Activated naive CD8-positive, alpha-beta T cell treated with anti-CD3 and anti-CD28 coated beads, Interleukin-2, amount 10 ng/mL, durations not matched to agents 7 days and 5 days (primary cell): ENCODE measurements at regions not wholly inside any gene's neighbourhood (a gene's known extent, or its start where the extent isn't known, plus 50 kb on each side); places are given as distances from the start of the nearest gene placed in this dataset.
A peak's percentile ranks its signal among the peaks of the same experiment; 100 is the strongest.

Experiments used
- ATAC-seq: fragments of 150-1000 bp; cut with Tn5 transposase; one replicate; pipeline ENCODE4 v1.10.0; 2021; ENCODE audit warnings: low read depth, moderate library complexity
- POLR2A ChIA-PET: fragments of 350-600 bp; sonication (Branson Sonifier 250); formaldehyde crosslinking; loops from one replicate; lab custom pipeline; 2021; ENCODE audit warnings: antibody characterized with exemption; lab: Charles Lee
- DNase-seq: peaks from one replicate; pipeline ENCODE4 v3.0.0; 2021
- H3K27ac Mint-ChIP-seq: one replicate; pipeline ENCODE4 v1.8.0; 2022; ENCODE audit warnings: mild to moderate bottlenecking, mixed read lengths
- H3K27me3 Mint-ChIP-seq: one replicate; pipeline ENCODE4 v1.8.0; 2022; ENCODE audit warnings: mild to moderate bottlenecking, moderate library complexity, mixed read lengths
- H3K36me3 Mint-ChIP-seq: one replicate; pipeline ENCODE4 v1.8.0; 2021; ENCODE audit warnings: mild to moderate bottlenecking, mixed read lengths
- H3K4me1 Mint-ChIP-seq: one replicate; pipeline ENCODE4 v1.8.0; 2021; ENCODE audit warnings: mixed read lengths
- H3K4me3 Mint-ChIP-seq: one replicate; pipeline ENCODE4 v1.8.0; 2022; ENCODE audit warnings: mild to moderate bottlenecking, moderate library complexity, mixed read lengths
- H3K9me3 Mint-ChIP-seq: one replicate; pipeline ENCODE4 v1.8.0; 2021; ENCODE audit warnings: mixed read lengths

- DNase-seq: no peak
- no peak for ATAC-seq
- no peak overlapping the region for H3K4me3 Mint-ChIP-seq
- H3K36me3 Mint-ChIP-seq: no peaks in the 10 kb centered on the region
- POLR2A ChIA-PET: no interaction called here
- peaks cover 19% of the 10 kb centered on the region for H3K27me3 Mint-ChIP-seq
- peaks cover 2% of the 10 kb centered on the region for H3K4me1 Mint-ChIP-seq
- no peaks in the 10 kb centered on the region for H3K9me3 Mint-ChIP-seq
- no peak overlapping the region for H3K27ac Mint-ChIP-seq
Measured at GRCh38 chr6:137339929-137340559, 120.9 kb upstream of the IFNGR1 start.

GRCh38 chr6:137334884-137335283, 115.7 kb upstream of the IFNGR1 start:
- H3K4me3 Mint-ChIP-seq: no peak overlapping the region
- H3K4me1 Mint-ChIP-seq: no peaks in the 10 kb centered on the region
- DNase-seq: no peak
- H3K9me3 Mint-ChIP-seq: no peaks in the 10 kb centered on the region
- no peak overlapping the region for H3K27ac Mint-ChIP-seq
- POLR2A ChIA-PET: no interaction called here
- H3K27me3 Mint-ChIP-seq: peaks cover 23% of the 10 kb centered on the region
- no peak for ATAC-seq
- H3K36me3 Mint-ChIP-seq: no peaks in the 10 kb centered on the region

GRCh38 chr6:137334094-137334493, 114.9 kb upstream of the IFNGR1 start:
- POLR2A ChIA-PET: no interaction called here
- no peaks in the 10 kb centered on the region for H3K36me3 Mint-ChIP-seq
- H3K27me3 Mint-ChIP-seq: peaks cover 21% of the 10 kb centered on the region
- H3K27ac Mint-ChIP-seq: no peak overlapping the region
- no peaks in the 10 kb centered on the region for H3K4me1 Mint-ChIP-seq
- no peak for ATAC-seq
- H3K9me3 Mint-ChIP-seq: no peaks in the 10 kb centered on the region
- no peak for DNase-seq
- H3K4me3 Mint-ChIP-seq: no peak overlapping the region

- no peaks in the 10 kb centered on the region for H3K36me3 Mint-ChIP-seq
- no peak overlapping the region for H3K4me3 Mint-ChIP-seq
- H3K27ac Mint-ChIP-seq: no peak overlapping the region
- H3K4me1 Mint-ChIP-seq: no peaks in the 10 kb centered on the region
- DNase-seq (no peak), ATAC-seq (no peak)
- peaks cover 21% of the 10 kb centered on the region for H3K27me3 Mint-ChIP-seq
- POLR2A ChIA-PET: no interaction called here
- no peaks in the 10 kb centered on the region for H3K9me3 Mint-ChIP-seq
Measured at GRCh38 chr6:137332637-137333280, 113.6 kb upstream of the IFNGR1 start.

GRCh38 chr6:137323860-137324259, 104.7 kb upstream of the IFNGR1 start:
- Mint-ChIP-seq H3K4me1 (no peaks in the 10 kb centered on the region), H3K27me3 (peaks cover 11% of the 10 kb centered on the region), H3K27ac (no peak overlapping the region), H3K36me3 (no peaks in the 10 kb centered on the region), H3K4me3 (no peak overlapping the region), H3K9me3 (no peaks in the 10 kb centered on the region)
- DNase-seq (no peak), ATAC-seq (no peak)
- POLR2A ChIA-PET: no interaction called here

GRCh38 chr6:137320271-137320670, 101.1 kb upstream of the IFNGR1 start:
- no peaks in the 10 kb centered on the region for H3K9me3 Mint-ChIP-seq
- peaks cover 23% of the 10 kb centered on the region for H3K27me3 Mint-ChIP-seq
- no peaks in the 10 kb centered on the region for H3K36me3 Mint-ChIP-seq
- ATAC-seq (no peak), DNase-seq (no peak)
- H3K4me3 Mint-ChIP-seq: no peak overlapping the region
- no peak overlapping the region for H3K27ac Mint-ChIP-seq
- H3K4me1 Mint-ChIP-seq: no peaks in the 10 kb centered on the region
- POLR2A ChIA-PET: no interaction called here

GRCh38 chr6:137316626-137317025, 97.4 kb upstream of the IFNGR1 start:
- POLR2A ChIA-PET: no interaction called here
- Mint-ChIP-seq H3K4me1 (peaks cover 2% of the 10 kb centered on the region), H3K36me3 (no peaks in the 10 kb centered on the region), H3K27ac (no peak overlapping the region), H3K4me3 (no peak overlapping the region), H3K27me3 (peaks cover 27% of the 10 kb centered on the region), H3K9me3 (no peaks in the 10 kb centered on the region)
- DNase-seq: no peak
- ATAC-seq: no peak

- ATAC-seq: no peak
Measured at GRCh38 chr6:137315081-137315480, 95.9 kb upstream of the IFNGR1 start.

GRCh38 chr6:137313928-137314855, 95.0 kb upstream of the IFNGR1 start:
- no peak overlapping the region for H3K4me3 Mint-ChIP-seq
- ATAC-seq (peak; percentile 33), DNase-seq (peak; percentile 49)
- POLR2A ChIA-PET: interaction anchor here (0.6 kb wide), 1 partner anchor 149 kb away, joined by 3 read pairs; no protein-coding TSS in a partner anchor
- H3K36me3 Mint-ChIP-seq: no peaks in the 10 kb centered on the region
- H3K4me1 Mint-ChIP-seq: peaks cover 2% of the 10 kb centered on the region
- H3K27me3 Mint-ChIP-seq: peaks cover 20% of the 10 kb centered on the region
- H3K9me3 Mint-ChIP-seq: no peaks in the 10 kb centered on the region
- no peak overlapping the region for H3K27ac Mint-ChIP-seq

More at GRCh38 chr6:137315081-137315480, 95.9 kb upstream of the IFNGR1 start:
- H3K27me3 Mint-ChIP-seq: peaks cover 21% of the 10 kb centered on the region
- no peak overlapping the region for H3K4me3 Mint-ChIP-seq
- H3K9me3 Mint-ChIP-seq: no peaks in the 10 kb centered on the region
- POLR2A ChIA-PET: no interaction called here
- no peaks in the 10 kb centered on the region for H3K36me3 Mint-ChIP-seq
- no peak overlapping the region for H3K27ac Mint-ChIP-seq
- H3K4me1 Mint-ChIP-seq: peaks cover 2% of the 10 kb centered on the region
- DNase-seq: no peak

GRCh38 chr6:137313211-137313610, 94.0 kb upstream of the IFNGR1 start:
- Mint-ChIP-seq H3K4me3 (no peak overlapping the region), H3K9me3 (no peaks in the 10 kb centered on the region), H3K27me3 (peaks cover 18% of the 10 kb centered on the region), H3K4me1 (peaks cover 2% of the 10 kb centered on the region), H3K27ac (peak overlapping the region; percentile 8), H3K36me3 (no peaks in the 10 kb centered on the region)
- no peak for DNase-seq
- no peak for ATAC-seq
- POLR2A ChIA-PET: no interaction called here

GRCh38 chr6:137311940-137312339, 92.8 kb upstream of the IFNGR1 start:
- no peaks in the 10 kb centered on the region for H3K36me3 Mint-ChIP-seq
- H3K4me1 Mint-ChIP-seq: peaks cover 2% of the 10 kb centered on the region
- H3K4me3 Mint-ChIP-seq: no peak overlapping the region
- H3K27me3 Mint-ChIP-seq: peaks cover 12% of the 10 kb centered on the region
- POLR2A ChIA-PET: no interaction called here
- ATAC-seq (no peak), DNase-seq (no peak)
- no peak overlapping the region for H3K27ac Mint-ChIP-seq
- no peaks in the 10 kb centered on the region for H3K9me3 Mint-ChIP-seq

- Mint-ChIP-seq H3K36me3 (no peaks in the 10 kb centered on the region), H3K9me3 (no peaks in the 10 kb centered on the region), H3K27ac (no peak overlapping the region), H3K4me3 (no peak overlapping the region), H3K4me1 (peaks cover 2% of the 10 kb centered on the region), H3K27me3 (peaks cover 2% of the 10 kb centered on the region)
- POLR2A ChIA-PET: no interaction called here
- ATAC-seq (no peak), DNase-seq (no peak)
Measured at GRCh38 chr6:137309078-137309762, 90.0 kb upstream of the IFNGR1 start.

GRCh38 chr6:137307163-137307854, 88.1 kb upstream of the IFNGR1 start:
- H3K9me3 Mint-ChIP-seq: no peaks in the 10 kb centered on the region
- H3K36me3 Mint-ChIP-seq: no peaks in the 10 kb centered on the region
- DNase-seq: no peak
- no peak for ATAC-seq
- H3K4me3 Mint-ChIP-seq: no peak overlapping the region
- no peaks in the 10 kb centered on the region for H3K4me1 Mint-ChIP-seq
- H3K27me3 Mint-ChIP-seq: peaks cover under 1% of the 10 kb centered on the region
- no peak overlapping the region for H3K27ac Mint-ChIP-seq
- POLR2A ChIA-PET: no interaction called here
